ENCODE measurements at regions not wholly inside any gene's neighbourhood (a gene's known extent, or its start where the extent isn't known, plus 50 kb on each side); places are given as distances from the start of the nearest gene placed in this dataset.
"Not testable (repeated sequence)": the region's sequence is repeated elsewhere in the genome, so short reads cannot be mapped to it uniquely, and the experiment has no call there.

- no peaks in the 10 kb centered on the region for H3K36me3 ChIP-seq (ENCODE audit: control insufficient read depth, insufficient read depth, low read length)
- H3K27me3 ChIP-seq (ENCODE audit: control insufficient read depth, insufficient read depth, low read length), result no peaks in the 10 kb centered on the region
- no peak for TF ChIP-seq CTCF (IDR thresholded peaks at IDR 0.05; ENCODE audit: insufficient read depth, low read depth, low read length)
- POLR2A ChIA-PET, result no interaction called here
- DNase-seq (ENCODE audit: low read depth), result no peak
- no peak overlapping the region for H3K4me3 ChIP-seq (ENCODE audit: low read depth, low read length)
- CTCF ChIA-PET, result no interaction called here
Observed at GRCh38 chr6:21792177-21792576, 198.6 kb downstream of the SOX4 start.

GRCh38 chr6:21796979-21797378 is 203.4 kb downstream of the SOX4 start:
- DNase-seq (ENCODE audit: low read depth); CTCF ChIA-PET; H3K4me3 ChIP-seq (ENCODE audit: low read depth, low read length); H3K27me3 ChIP-seq (ENCODE audit: control insufficient read depth, insufficient read depth, low read length); POLR2A ChIA-PET; H3K36me3 ChIP-seq (ENCODE audit: control insufficient read depth, insufficient read depth, low read length): not testable (repeated sequence)

GRCh38 chr6:21798468-21798867 is 204.9 kb downstream of the SOX4 start:
- ChIA-PET CTCF (no interaction called here), POLR2A (no interaction called here)
- DNase-seq (ENCODE audit: low read depth), result no peak
- no peak for TF ChIP-seq CTCF (IDR thresholded peaks at IDR 0.05; ENCODE audit: insufficient read depth, low read depth, low read length)
- H3K27me3 ChIP-seq (ENCODE audit: control insufficient read depth, insufficient read depth, low read length), result no peaks in the 10 kb centered on the region
- H3K4me3 ChIP-seq (ENCODE audit: low read depth, low read length), result no peak overlapping the region
- no peaks in the 10 kb centered on the region for H3K36me3 ChIP-seq (ENCODE audit: control insufficient read depth, insufficient read depth, low read length)

GRCh38 chr6:21800330-21800729 is 206.8 kb downstream of the SOX4 start:
- ChIA-PET POLR2A (no interaction called here), CTCF (no interaction called here)
- no peak for DNase-seq (ENCODE audit: low read depth)

GRCh38 chr6:21800948-21801438 is 207.4 kb downstream of the SOX4 start:
- CTCF ChIA-PET, result no interaction called here
- H3K4me3 ChIP-seq (ENCODE audit: low read depth, low read length), result no peak overlapping the region
- H3K36me3 ChIP-seq (ENCODE audit: control insufficient read depth, insufficient read depth, low read length), result no peaks in the 10 kb centered on the region
- TF ChIP-seq CTCF (IDR thresholded peaks at IDR 0.05; ENCODE audit: insufficient read depth, low read depth, low read length), result no peak
- H3K27me3 ChIP-seq (ENCODE audit: control insufficient read depth, insufficient read depth, low read length), result no peaks in the 10 kb centered on the region
- POLR2A ChIA-PET, result no interaction called here
- DNase-seq (ENCODE audit: low read depth), result no peak

More at GRCh38 chr6:21800330-21800729, 206.8 kb downstream of the SOX4 start:
- Histone ChIP-seq H3K36me3 (ENCODE audit: control insufficient read depth, insufficient read depth, low read length) (no peaks in the 10 kb centered on the region), H3K4me3 (ENCODE audit: low read depth, low read length) (no peak overlapping the region), H3K27me3 (ENCODE audit: control insufficient read depth, insufficient read depth, low read length) (no peaks in the 10 kb centered on the region)
- TF ChIP-seq CTCF (IDR thresholded peaks at IDR 0.05; ENCODE audit: insufficient read depth, low read depth, low read length), result no peak

GRCh38 chr6:21801446-21802174 is 208.1 kb downstream of the SOX4 start:
- CTCF ChIA-PET, result interaction anchor here (1.0 kb wide), 1 partner anchor 29 kb away, joined by 3 read pairs; no protein-coding TSS in a partner anchor
- H3K36me3 ChIP-seq (ENCODE audit: control insufficient read depth, insufficient read depth, low read length), result no peaks in the 10 kb centered on the region
- H3K27me3 ChIP-seq (ENCODE audit: control insufficient read depth, insufficient read depth, low read length), result no peaks in the 10 kb centered on the region
- POLR2A ChIA-PET, result no interaction called here
- H3K4me3 ChIP-seq (ENCODE audit: low read depth, low read length), result no peak overlapping the region
- no peak for DNase-seq (ENCODE audit: low read depth)
- no peak for TF ChIP-seq CTCF (IDR thresholded peaks at IDR 0.05; ENCODE audit: insufficient read depth, low read depth, low read length)
